SK-N-SH (cell line): ENCODE measurements at regions not wholly inside any gene's neighbourhood (a gene's known extent, or its start where the extent isn't known, plus 50 kb on each side); places are given as distances from the start of the nearest gene placed in this dataset.

Source experiments
- CTCF ChIA-PET: fragments of 300-600, 350-600 bp; formaldehyde crosslinking; extraction: SDS; loops from one replicate; lab custom pipeline; 2021; lab: Yijun Ruan, JAX
- POLR2A ChIA-PET: fragments of 350-600 bp; sonication (Branson Sonifier 250); formaldehyde crosslinking; extraction: SDS; loops from one replicate; lab custom pipeline; 2020; ENCODE audit warnings: antibody characterized with exemption, inconsistent platforms; lab: Yijun Ruan, JAX
- DNase-seq: peaks from one replicate; pipeline ENCODE4 v3.0.0; 2012
- H2AFZ ChIP-seq: fragments of 200-600 bp; sonication (generic); 2 replicates; pipeline ENCODE4 v1.8.1; 2016; ENCODE audit warnings: antibody characterized with exemption, mild to moderate bottlenecking, low read depth
- H3F3A ChIP-seq: fragments of 200-600 bp; sonication (generic); replicated peaks from 2 replicates; pipeline ENCODE3; 2016; ENCODE audit warnings: antibody characterized with exemption, mild to moderate bottlenecking; ENCODE audit not compliant: insufficient read depth
- H3K27ac ChIP-seq, 2 experiments: fragments of 200-500 bp in 1 of 2; fragments of 200-600 bp in 1 of 2; sonication (Bioruptor generic) in 1 of 2; sonication (generic), shearing (Covaris generic) in 1 of 2; 2 replicates each; pipeline versions ENCODE4 v1.5.1 to v1.6.1; 2014 to 2016; ENCODE audit warnings: low read depth in 2 of 2, inconsistent platforms in 1 of 2, low read length in 1 of 2, mild to moderate bottlenecking in 1 of 2, mixed read lengths in 1 of 2
- H3K27me3 ChIP-seq: fragments of 200-600 bp; sonication (generic), shearing (Covaris generic); 2 replicates; pipeline ENCODE4 v1.6.1; 2016; ENCODE audit warnings: mixed run types; ENCODE audit not compliant: insufficient read depth
- H3K36me3 ChIP-seq, 2 experiments: fragments of 200-500 bp in 1 of 2; fragments of 200-600 bp in 1 of 2; sonication (Bioruptor generic) in 1 of 2; sonication (generic) in 1 of 2; replicated peaks in 1 of 2; 2 replicates each; pipeline versions ENCODE3 to v1.5.1; 2014 to 2016; ENCODE audit warnings: low read length in 1 of 2, mild to moderate bottlenecking in 1 of 2; ENCODE audit not compliant: insufficient read depth in 2 of 2, control insufficient read depth in 1 of 2
- H3K4me1 ChIP-seq, 2 experiments: fragments of 200-500 bp in 1 of 2; fragments of 200-600 bp in 1 of 2; sonication (Bioruptor generic) in 1 of 2; sonication (generic), shearing (Covaris generic) in 1 of 2; 2 replicates each; pipeline versions ENCODE4 v1.5.1 to v1.6.1; 2014 to 2016; ENCODE audit warnings: low read depth in 1 of 2, low read length in 1 of 2, mixed run types in 1 of 2; ENCODE audit not compliant: insufficient read depth in 2 of 2, control insufficient read depth in 1 of 2
- H3K4me2 ChIP-seq: fragments of 200-600 bp; sonication (generic), shearing (Covaris generic); 2 replicates; pipeline ENCODE4 v1.6.1; 2017; ENCODE audit warnings: mixed run types
- H3K4me3 ChIP-seq, 2 experiments: fragments of 200-500 bp in 1 of 2; fragments of 200-600 bp in 1 of 2; sonication (Bioruptor generic) in 1 of 2; sonication (generic), shearing (Covaris generic) in 1 of 2; 2 replicates each; pipeline versions ENCODE4 v1.5.1 to v1.8.1; 2014 to 2016; ENCODE audit warnings: low read depth in 2 of 2, inconsistent platforms in 1 of 2, low read length in 1 of 2, mild to moderate bottlenecking in 1 of 2, mixed read lengths in 1 of 2, moderate library complexity in 1 of 2
- H3K79me2 ChIP-seq: fragments of 200-600 bp; sonication (generic); 2 replicates; pipeline ENCODE4 v1.8.1; 2017; ENCODE audit warnings: mild to moderate bottlenecking; ENCODE audit not compliant: insufficient read depth
- H3K9ac ChIP-seq: fragments of 200-600 bp; sonication (generic); 2 replicates; pipeline ENCODE4 v1.6.1; 2017; ENCODE audit warnings: mixed run types
- H3K9me2 ChIP-seq: fragments of 200-600 bp; sonication (generic); 2 replicates; pipeline ENCODE4 v1.6.1; 2017; ENCODE audit warnings: mixed run types
- H3K9me3 ChIP-seq: fragments of 200-600 bp; sonication (generic); 2 replicates; pipeline ENCODE4 v1.6.1; 2017; ENCODE audit warnings: mixed run types, mild to moderate bottlenecking, moderate library complexity
- H4K20me1 ChIP-seq: fragments of 200-600 bp; sonication (generic); 2 replicates; pipeline ENCODE4 v1.6.1; 2017; ENCODE audit warnings: mild to moderate bottlenecking, mixed run types; ENCODE audit not compliant: insufficient read depth
- CHD2 ChIP-seq: fragments of 150-350 bp; IDR thresholded peaks from 2 replicates; pipeline ENCODE4 v1.6.1; 2018; ENCODE audit warnings: low read length; ENCODE audit not compliant: partially characterized antibody
- ELF1 ChIP-seq: IDR thresholded peaks from 2 replicates; pipeline ENCODE4 v1.4.0; 2012
- FOXJ3 ChIP-seq: sonication (generic); formaldehyde crosslinking; IDR thresholded peaks from 2 replicates; pipeline ENCODE4 v1.5.1; 2020; ENCODE audit warnings: mild to moderate bottlenecking, missing genetic modification reagents
- FOXM1 ChIP-seq: IDR thresholded peaks from 2 replicates; pipeline ENCODE4 v1.4.0; 2012; ENCODE audit warnings: low read depth, mild to moderate bottlenecking
- GABPA ChIP-seq: IDR thresholded peaks from 2 replicates; pipeline ENCODE4 v1.4.0; 2012; ENCODE audit warnings: low read depth, mild to moderate bottlenecking
- MEF2A ChIP-seq: IDR thresholded peaks from 2 replicates; pipeline ENCODE4 v1.4.0; 2012; ENCODE audit warnings: low read depth, borderline replicate concordance
- NFIC ChIP-seq: IDR thresholded peaks from 2 replicates; pipeline ENCODE4 v1.4.0; 2012; ENCODE audit warnings: borderline replicate concordance
- RAD21 ChIP-seq: IDR thresholded peaks from 2 replicates; pipeline ENCODE4 v1.6.1; 2012; ENCODE audit warnings: mild to moderate bottlenecking, low read length
- RCOR1 ChIP-seq: fragments of 150-350 bp; IDR thresholded peaks from 2 replicates; pipeline ENCODE4 v1.6.1; 2017; ENCODE audit warnings: antibody characterized with exemption, low read length
- REST ChIP-seq: IDR thresholded peaks from 2 replicates; pipeline ENCODE4 v1.6.1; 2012; ENCODE audit warnings: mild to moderate bottlenecking, low read depth, low read length, moderate library complexity
- TAF1 ChIP-seq: IDR thresholded peaks from 2 replicates; pipeline ENCODE4 v1.6.1; 2012; ENCODE audit warnings: low read depth, mild to moderate bottlenecking, low read length, moderate library complexity, borderline replicate concordance
- TEAD4 ChIP-seq: IDR thresholded peaks from 2 replicates; pipeline ENCODE4 v1.4.0; 2012; ENCODE audit warnings: mild to moderate bottlenecking, borderline replicate concordance; ENCODE audit not compliant: insufficient read depth
- ZBTB33 ChIP-seq: IDR thresholded peaks from 2 replicates; pipeline ENCODE4 v1.4.0; 2012; ENCODE audit warnings: low read depth, borderline replicate concordance
- WGBS: methylation state at CpG from one replicate; pipeline ENCODE4 v1.1.6; 2017; ENCODE audit warnings: low lambda C conversion rate; 5-methylcytosine and 5-hydroxymethylcytosine counted together
- TF ChIP-seq, protein P1 (sequence below): fragments of 200-600 bp; sonication (generic); IDR thresholded peaks from 2 replicates; pipeline ENCODE4 v1.6.1; 2017; ENCODE audit warnings: antibody characterized with exemption, mild to moderate bottlenecking, moderate library complexity

- CTCF ChIA-PET = no interaction called here
- 30% methylated on average over 12 of the region's 12 CpGs for whole genome bisulfite sequencing
These were observed 638.1 kb downstream of the ACTL7B start for GRCh38 chr9:108217431-108218349.

More at GRCh38 chr9:108217431-108218349, 638.1 kb downstream of the ACTL7B start:
- Histone ChIP-seq H2AFZ (no peak overlapping the region), H3K9ac (no peak overlapping the region), H3K79me2 (no peaks in the 10 kb centered on the region), H3K27ac (no peak overlapping the region), H3K4me1 (no peaks in the 10 kb centered on the region), H3K9me3 (no peaks in the 10 kb centered on the region), H3K36me3 (no peaks in the 10 kb centered on the region), H3K27me3 (no peaks in the 10 kb centered on the region), H3F3A (no peaks in the 10 kb centered on the region), H3K9me2 (no peaks in the 10 kb centered on the region), H3K4me2 (no peak overlapping the region), H3K4me3 (no peak overlapping the region), H4K20me1 (no peaks in the 10 kb centered on the region)
- POLR2A ChIA-PET = no interaction called here
- TF ChIP-seq TEAD4 (no peak), RCOR1 (no peak), REST (no peak), RAD21 (no peak), FOXM1 (no peak), CHD2 (no peak), FOXJ3 (CRISPR knock-in tag) (no peak), MEF2A (no peak), TAF1 (no peak), ELF1 (no peak), GABPA (no peak), NFIC (no peak), ZBTB33 (no peak)
- TF ChIP-seq, protein P1, sequence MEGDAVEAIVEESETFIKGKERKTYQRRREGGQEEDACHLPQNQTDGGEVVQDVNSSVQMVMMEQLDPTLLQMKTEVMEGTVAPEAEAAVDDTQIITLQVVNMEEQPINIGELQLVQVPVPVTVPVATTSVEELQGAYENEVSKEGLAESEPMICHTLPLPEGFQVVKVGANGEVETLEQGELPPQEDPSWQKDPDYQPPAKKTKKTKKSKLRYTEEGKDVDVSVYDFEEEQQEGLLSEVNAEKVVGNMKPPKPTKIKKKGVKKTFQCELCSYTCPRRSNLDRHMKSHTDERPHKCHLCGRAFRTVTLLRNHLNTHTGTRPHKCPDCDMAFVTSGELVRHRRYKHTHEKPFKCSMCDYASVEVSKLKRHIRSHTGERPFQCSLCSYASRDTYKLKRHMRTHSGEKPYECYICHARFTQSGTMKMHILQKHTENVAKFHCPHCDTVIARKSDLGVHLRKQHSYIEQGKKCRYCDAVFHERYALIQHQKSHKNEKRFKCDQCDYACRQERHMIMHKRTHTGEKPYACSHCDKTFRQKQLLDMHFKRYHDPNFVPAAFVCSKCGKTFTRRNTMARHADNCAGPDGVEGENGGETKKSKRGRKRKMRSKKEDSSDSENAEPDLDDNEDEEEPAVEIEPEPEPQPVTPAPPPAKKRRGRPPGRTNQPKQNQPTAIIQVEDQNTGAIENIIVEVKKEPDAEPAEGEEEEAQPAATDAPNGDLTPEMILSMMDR = no peak
- DNase-seq = no peak
